NCI-H2171 (cell line): ENCODE measurements at regions not wholly inside any gene's neighbourhood (a gene's known extent, or its start where the extent isn't known, plus 50 kb on each side); places are given as distances from the start of the nearest gene placed in this dataset.

ENCODE experiments used
- DNase-seq: peaks from one replicate; lab custom pipeline; 2025; lab: John Stamatoyannopoulos, UW

DNA sequence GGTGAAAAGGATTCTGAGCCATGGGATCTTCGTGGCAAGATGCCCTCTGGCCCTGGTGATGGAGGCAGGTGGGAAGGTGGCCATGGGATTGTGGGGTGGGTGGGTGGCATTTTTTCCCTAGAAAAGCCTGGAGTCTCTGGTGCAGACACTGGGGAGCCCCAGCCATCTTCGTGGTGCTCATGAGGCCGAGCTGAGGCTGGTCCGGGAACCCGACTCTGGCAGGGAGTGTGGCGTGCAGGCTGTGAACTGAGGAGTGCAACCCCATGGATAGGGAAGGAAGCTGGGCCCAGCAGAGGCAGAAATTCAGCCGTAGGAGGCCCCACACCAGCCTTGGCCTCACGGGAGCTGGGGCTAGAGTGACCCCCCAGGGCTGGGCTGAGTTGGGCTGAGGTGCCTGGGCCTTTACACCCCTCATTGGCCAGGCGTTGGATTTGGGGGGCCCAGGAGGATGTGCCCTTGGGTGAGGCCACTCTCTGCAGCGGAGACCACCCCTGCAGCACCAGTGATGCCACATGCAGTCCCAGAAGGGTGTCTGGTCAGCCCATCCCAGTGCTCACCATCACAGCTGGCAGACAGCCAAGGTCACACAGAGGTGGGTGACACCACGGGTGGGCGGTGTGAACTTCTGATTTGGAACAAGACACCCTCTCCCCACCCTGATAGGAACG lies 115.6 kb upstream of the HDAC4 start:
- DNase-seq = no peak

DNA sequence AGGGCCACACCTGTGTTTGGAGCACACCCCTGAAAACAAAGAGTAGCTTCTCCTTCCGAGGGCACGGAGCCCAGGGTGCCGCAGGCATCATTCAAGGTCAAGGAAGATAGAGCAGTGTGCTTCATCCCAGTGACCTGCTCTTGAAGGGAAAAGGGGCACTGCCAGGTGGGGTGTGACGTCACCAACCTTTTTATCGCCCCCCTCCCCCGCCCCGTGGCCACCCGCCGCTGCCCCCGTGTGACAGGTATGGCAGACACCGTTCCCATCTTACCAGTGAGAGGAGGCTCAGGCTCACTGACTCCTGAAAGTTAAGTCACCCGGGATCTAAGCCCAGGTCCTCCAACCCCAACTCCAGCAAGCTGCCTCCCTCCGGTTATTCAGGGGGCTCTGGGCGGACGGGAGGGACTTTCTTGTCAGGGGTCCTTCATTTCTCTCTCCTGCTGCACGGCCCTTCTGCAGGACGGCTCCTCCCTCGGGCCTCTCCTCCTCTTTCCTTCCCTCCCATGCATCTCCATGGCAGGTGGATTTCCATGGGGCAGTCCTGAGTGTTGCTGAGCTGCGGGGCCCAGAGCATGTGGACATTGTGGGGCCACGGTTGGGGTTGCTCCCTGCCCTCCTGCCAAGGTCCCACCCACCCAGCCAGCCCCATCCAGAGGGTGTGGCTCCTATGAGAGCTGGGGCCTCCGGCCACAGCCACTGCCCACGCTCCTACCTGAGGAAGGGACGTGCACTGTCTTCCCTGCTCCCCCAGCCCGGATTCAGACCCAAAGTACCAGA lies 114.1 kb upstream of the HDAC4 start:
- DNase-seq = no peak

DNA sequence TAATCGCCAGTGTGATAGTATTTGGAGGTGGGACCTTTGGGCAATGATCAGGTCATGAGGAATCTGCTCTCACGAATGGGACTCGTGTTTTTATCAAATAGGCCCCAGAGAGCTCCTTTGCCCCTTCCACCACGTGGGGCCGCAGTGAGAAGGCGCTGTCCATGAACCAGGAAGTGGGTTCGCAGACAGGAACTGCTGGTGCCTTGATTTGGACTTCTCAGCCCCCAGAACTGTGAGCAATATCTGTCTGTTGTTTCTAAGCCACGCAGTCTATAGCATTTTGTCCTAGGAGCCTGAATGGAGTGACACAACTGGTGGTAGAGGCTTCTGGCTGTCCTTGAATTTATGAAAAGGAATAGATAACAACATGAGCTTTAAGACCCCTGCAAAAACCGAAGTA lies 111.2 kb upstream of the HDAC4 start:
- DNase-seq = no peak

DNA sequence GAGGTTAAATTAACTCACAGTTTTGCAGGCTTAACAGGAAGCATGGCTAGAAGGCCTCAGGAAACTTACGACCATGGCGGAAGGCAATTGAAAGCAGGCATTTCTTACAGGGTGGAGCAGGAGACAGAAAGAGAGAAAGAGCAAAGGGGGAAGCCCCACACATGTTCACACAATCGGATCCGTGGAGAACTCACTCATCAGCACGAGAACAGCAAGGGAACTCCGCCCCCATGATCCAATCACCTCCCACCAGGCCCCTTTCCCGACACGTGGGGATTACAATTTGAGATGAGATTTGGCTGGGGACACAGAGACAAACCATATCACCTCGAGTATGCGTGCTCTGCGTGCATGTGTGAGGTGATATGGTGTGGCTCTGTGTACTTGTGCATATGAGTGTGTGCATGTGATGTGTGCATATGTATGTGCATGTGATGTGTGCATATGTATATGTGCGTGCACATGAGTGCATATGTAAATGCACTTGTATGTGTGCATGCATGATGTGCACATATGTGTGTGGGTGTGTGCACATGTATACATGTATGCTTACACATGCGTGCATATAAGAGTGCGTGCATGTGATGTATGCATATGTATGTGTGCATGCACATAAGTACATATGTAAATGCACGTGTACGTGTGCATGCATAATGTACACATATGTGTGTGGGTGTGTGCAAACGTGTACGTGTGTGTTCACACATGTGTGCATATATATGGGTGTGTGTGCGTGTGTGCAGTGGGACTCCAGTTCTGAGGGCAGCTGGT lies 108.7 kb upstream of the HDAC4 start:
- no peak for DNase-seq

DNA sequence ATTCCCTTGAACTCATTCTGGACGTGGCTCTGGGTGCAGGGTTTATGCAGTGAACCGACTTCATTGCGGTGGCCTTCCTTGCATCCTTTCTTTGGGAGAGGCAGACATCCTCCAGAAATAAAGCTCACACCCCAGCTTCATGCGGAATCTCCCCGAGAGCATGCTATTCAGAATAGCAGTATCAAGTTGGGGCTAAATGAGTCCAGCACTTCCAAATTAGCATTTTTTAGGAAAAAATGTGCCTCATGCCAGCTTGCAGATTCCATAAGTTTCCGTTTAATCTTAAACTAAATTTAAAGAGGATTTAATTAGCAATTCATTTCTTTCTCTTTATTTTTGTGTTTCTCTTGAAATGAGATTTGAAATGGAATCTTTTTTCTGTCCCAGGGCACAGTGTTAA lies 107.4 kb upstream of the HDAC4 start:
- no peak for DNase-seq

DNA sequence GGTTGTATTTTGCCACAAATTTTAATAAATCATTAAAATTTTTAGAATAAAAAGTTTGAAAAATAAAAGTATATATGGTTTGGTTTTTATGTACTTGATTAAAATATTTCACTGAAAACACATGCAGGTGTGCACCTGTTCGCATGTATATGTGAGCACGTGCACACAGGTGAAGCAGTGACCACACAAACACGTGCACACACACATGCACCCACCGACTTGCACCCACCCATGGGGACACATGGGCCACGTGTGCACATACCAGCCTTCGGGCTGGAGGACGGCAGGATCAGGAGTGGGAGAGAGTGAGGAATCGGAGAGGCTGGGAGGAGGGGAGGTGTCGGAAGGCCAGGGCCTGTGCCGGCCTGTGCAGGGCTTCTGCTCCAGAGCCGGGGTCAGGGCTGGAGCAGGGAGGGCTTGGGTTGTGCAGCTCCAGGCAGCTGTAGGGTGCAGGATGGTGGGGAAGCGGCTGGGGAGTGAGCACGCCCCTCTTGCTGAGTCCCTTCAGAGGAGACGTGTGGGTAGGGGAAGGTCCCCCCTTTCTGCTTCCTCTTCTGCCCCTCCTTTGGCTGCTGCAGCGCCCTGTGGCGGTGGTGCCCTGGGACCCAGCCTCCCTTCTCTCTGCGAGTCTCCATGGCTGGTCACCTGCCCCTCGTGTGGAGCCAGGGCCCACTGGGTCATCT lies 106.9 kb upstream of the HDAC4 start:
- no peak for DNase-seq

DNA sequence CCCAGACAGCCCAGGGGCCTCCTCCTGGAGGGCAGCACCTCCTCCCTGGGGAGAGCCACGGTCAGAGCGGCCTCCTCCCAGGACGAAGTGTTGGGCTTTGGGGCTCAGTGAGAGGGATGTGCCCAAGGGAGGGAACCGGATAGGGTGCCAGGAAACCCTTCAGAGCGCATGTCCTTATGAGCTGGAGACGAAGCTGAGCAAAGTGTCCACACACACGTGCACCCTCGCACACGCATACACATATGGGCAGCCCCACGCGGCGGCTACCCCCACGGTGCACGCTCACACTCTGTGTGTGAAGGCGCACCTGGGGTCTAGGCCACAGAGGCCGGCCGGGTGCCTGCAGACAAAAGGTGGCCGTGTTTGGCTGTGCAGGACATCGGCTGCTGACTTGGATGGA lies 106.1 kb upstream of the HDAC4 start:
- no peak for DNase-seq

DNA sequence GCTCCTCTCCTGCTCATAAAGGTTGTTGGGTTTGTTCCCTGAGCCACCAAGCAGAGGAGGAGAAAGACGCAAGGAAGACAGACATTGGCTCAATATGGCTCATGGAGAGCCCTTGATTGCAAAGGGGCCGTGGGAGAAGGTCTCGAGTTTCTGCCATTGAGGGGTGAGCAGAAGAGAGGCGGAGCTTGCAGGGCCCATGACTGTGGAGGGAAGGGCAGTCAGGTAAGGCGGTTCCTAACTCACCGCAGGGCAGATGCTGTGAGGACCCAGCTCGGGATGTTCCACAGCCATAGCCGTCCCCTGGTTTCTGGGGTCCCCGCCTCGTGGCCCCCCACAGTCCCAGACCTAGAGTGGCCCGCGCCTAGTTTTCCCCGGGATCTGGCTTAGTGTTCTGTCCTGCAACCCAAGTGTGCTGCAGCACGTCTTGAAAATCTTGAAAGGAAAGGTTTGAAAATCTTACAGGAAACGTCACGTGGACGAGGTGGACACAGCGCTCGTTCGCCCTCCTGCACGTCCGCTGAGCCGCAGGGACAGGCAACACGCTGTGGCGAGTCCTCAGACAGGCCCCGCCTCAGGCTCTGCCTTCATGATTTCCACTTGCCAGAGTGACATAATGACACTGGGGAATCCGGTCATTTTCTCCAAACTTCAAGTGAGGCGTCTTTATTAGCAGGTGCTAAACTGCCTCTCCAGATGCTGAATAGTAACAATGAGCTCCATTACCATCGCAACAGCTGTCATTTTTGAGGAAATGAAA lies 105.5 kb upstream of the HDAC4 start:
- no peak for DNase-seq

DNA sequence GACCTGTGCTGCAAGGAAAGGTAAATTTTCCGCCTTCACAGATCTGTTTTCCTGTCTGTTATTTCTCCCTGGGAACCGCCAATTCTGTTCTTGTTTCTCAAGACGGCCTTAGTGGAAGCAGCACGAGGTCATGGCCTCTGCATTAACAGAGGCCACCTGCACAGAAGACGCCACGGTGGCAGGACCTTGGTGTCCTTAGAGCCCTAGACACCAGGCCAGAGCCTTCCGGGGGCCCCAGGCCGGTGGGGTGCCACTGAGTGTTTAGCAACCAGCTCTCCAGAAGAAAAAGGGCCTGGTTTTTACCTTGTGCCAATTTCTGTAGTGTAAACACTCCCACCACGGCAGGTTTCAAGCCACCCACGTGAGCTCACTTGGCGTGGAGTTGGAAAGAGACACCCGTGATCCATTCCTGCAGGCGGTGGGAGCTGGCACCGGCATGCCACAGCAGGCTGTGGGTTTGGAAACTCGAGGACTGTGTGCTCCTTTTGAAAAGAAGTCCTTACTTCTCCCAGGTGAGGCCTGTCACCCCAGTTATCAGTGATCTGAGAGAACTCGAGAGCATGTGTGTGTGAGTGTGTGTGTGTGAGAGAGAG lies 103.9 kb upstream of the HDAC4 start:
- DNase-seq = no peak

DNA sequence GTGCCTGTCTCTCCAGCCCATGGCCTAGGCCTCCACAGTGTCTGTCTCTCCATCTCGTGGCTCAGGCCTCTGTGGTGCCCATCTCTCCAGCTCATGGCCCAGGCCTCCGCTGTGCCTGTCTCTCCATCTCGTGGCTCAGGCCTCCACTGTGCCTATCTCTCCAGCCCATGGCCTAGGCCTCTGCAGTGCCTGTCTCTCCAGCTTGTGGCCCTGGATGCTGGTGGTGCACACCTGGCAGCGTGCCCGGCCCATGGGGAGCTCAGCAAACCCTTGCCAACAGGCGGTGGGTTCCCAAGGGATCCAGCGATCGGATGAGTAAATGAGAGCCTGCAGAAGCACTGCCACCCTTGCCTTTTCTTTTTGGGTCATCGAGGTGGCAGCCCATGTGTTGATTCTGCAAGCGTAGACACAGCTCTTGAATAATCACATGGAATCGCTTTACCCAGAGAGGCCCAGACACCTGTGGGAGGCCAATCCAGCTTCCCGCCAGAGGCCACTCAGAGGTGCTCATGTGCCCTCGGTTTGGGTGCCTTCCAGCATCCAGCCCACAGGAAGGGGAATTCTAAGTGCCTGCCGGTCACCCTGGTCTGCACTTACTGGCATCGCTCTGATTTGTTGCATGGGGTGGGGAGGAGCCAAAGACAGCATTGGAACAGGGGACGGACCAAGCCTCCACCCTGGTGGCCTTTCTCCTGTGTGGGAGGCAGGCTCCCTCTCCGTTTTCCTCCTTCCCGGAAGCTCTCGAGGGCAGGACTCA lies 101.8 kb upstream of the HDAC4 start:
- peak; percentile 50 for DNase-seq

DNA sequence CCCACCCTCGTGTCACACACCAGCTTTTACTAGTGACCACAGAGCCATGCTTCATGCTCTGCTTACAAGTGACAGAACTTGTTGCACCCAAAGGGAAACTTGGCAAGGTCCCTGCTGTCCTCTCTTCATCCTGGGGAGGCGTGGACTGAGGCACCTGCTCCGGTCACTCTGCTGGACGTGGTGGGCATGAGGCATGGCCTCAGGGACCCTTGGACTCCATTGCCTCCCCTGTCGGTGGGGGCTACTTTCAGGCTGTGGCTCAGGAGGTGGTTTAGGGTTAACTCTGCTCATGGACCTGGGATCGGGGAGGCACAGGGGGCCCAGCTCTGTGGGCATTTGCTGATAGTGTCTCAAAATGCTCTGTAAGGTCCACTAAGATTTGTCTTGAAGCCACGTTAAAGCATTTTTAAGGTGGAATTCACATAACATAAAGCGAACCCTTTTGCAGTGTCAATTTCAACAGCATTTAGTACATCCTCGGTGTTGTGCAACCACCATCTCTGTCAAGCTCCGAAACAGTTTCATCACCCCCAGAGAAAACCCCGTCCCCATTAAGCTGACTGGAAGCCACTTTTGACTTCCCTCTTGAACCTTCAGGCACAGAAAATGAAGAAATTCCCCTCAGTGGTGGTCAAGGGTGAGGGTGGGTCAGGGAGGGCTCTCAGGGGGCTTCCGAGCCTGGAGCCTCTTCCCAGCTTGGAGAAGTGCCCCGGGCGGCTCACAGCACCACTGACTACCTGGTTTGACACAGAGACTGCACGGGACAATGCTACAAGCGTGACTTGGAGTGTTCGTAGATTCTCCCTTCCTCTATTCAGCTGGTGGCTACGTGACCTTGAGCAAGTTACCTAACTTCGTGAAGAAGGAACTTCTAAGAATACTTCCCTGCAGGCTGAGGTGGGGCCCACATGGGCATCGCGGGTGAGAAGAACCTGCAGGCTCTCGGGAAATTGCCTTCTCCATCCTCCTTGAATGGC lies 100.0 kb upstream of the HDAC4 start:
- no peak for DNase-seq

DNA sequence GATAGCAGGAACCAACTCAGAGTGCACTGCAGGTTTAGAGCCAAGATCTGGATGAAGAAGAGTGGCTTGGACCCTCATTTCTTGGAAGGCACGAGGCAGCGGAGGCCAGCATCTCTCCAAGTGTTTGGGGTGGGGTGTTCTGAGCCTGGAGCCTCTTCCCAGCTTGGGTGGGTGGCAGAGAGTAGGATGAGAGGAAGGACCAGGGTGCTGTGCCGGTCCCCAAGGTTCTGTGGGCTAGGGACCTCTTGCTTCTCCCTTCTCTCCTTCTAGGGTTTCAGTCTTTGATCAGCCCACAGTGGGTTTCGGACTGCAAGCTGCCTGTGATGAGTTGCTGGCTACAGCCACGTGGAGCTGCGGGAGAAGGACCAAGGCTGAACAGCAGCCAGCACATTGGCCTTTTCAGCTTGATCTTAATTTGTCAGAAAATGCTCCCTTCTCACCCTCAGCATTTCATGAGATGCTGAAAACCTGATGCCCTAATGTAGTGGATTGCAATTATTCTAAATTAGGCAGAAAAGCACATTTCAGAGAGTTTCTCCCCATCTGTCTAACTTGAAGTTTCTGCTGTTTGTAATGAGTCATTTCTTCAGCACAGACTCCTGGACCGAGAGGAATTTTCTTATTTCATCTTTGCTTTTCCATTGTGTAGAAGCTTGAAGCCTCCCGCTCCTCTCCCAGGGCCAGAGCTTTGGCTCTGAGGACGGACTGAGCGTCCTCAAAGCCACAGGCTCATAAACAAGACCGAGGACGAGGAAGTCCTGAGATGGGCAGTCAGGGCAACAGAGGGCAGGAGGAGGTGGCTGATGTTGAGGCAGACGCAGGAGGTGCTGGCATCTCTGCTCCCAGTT lies 99.1 kb upstream of the HDAC4 start:
- DNase-seq = no peak

DNA sequence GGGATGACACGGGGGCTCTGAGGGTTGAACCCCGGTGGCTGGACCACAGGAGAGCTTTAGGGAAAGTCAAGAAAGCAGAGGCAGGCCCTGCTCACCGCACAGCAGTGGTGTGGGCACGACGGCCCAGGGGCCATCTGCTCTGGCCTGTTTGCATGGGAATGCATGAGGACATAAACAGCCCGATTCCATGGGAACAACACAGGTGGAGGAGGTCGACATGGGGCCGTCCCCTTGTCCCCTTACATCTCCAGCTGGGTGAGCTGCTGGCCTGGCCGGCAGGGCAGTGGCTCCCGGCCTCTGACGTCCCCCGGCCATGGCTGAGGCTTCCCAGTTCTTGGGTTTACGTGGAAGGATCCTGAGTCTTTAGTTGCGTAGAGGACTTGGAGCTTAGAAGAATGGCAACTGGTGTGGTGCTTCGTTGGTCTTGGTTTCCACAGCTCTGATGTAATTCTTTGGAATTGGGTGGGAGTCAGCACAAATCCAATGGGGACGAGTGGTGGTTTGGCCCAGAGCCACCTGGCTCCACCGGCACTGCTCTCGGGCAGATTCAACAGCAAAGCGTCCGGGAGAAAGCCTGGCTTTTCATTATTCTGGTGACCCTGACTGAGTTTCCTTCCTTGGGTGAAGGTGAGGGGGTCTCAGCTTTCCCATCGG lies 98.3 kb upstream of the HDAC4 start:
- no peak for DNase-seq

DNA sequence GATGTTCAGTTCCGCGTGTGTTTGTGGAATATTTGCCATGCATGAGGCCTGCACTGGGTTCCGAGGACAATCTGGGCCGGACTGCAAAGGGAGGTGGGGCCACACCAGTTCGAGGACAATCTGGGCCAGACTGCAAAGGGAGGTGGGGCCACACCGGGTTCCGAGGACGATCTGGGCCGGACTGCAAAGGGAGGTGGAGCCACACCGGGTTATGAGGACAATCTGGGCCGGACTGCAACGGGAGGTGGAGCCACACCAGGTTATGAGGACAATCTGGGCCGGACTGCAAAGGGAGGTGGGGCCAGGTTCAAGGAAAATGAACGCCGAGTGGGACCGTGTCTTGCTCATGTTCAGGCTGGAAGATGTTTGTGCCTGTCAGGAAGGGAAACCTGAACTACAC lies 97.8 kb upstream of the HDAC4 start:
- DNase-seq = no peak

DNA sequence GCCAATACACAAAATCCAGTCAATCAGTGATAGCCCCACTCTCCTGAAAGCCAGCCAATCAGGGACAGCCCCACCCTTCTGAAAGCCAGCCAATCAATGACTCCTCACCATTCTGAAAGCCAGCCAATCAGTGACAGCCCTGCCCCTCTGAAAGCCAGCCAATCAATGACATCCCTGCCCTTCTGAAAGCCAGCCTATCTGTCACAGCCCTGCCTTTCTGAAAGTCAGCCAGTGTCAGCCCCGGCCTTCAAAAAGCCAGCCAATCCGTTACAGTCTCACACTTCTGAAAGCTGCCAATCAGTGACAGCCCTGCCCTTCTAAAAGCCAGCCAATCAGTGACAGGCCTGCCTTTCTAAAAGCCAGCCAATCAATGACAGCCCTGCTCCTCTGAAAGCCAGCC lies 95.9 kb upstream of the HDAC4 start:
- DNase-seq = no peak

DNA sequence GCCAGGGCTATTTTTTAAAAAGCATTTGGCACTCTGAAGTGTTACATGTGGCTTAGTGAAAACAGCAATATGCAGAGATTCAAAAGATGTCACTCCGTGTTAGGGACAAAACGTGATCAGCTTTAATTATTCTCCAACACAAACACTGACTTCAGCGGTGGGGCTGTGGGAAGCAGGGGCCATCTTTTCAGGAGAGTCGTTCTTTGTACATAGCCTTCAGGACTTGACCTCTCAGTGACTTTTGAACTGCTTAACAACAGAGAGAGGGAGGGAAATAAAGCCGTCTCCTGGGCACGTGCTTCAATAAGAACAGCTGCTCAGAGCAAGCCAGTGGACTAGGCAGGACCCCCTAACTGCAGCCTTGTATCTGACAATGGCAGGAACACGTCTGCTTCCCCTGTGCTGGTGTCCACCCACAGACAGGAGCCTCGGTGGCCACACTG lies 95.0 kb upstream of the HDAC4 start:
- no peak for DNase-seq

DNA sequence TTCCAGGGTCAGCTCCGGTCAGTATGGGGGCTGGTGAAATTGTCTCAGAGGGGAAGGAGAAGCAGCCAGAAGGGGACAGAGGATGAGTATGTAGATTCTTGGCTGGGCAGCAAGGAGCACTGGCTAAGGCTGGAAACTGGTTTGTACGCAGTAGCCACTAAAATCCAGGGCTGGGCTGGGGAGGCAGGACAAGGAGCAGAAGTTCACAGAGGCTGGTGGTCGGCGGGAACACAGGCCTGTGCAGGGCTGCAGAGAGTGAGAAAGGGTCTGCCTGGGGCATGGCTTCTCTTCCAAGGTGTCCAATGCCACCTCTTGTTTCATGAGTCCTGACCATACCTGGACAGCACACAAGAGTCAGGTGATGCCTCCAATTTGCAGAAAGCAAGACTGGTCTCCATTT lies 94.4 kb upstream of the HDAC4 start:
- no peak for DNase-seq

DNA sequence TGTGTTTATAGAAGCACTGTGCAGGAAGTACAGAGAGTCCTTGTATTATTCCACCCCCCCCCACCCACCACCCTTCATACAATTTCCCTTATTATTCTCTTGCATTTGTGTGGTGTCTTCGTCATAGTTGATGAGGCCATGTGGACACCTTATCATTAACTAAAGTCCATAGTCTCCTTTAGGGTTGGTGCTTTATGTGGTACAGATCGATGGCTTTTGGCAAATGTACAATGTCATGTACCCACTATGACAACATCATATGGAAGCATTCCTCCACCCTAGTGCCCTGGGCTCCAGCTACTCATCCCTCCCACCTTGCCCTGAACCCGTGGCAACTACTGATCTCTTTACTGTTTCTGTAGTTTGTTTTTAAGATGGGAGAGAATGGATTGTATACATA lies 93.8 kb upstream of the HDAC4 start:
- DNase-seq = no peak
